GM23338 (cell line): ENCODE measurements at regions not wholly inside any gene's neighbourhood (a gene's known extent, or its start where the extent isn't known, plus 50 kb on each side); places are given as distances from the start of the nearest gene placed in this dataset.
A peak's percentile ranks its signal among the peaks of the same experiment; 100 is the strongest.

Experiments used
- ATAC-seq: fragments of 200-7000 bp; cut with Tn5 transposase; 3 replicates; pipeline ENCODE4 v1.9.1; 2020
- DNase-seq: peaks from one replicate; pipeline ENCODE4 v3.0.0-alpha.2; 2015; ENCODE audit warnings: low spot score
- H2AFZ ChIP-seq: fragments of 200-600 bp; sonication (generic); 2 replicates; pipeline ENCODE4 v1.8.0; 2016; ENCODE audit warnings: antibody characterized with exemption, mild to moderate bottlenecking, moderate library complexity
- H3F3A ChIP-seq: fragments of 200-600 bp; sonication (generic); replicated peaks from 2 replicates; pipeline ENCODE4 v1.8.0; 2017; ENCODE audit warnings: antibody characterized with exemption, mixed run types, low read depth
- H3K27ac ChIP-seq: fragments of 200-600 bp; sonication (generic); 2 replicates; pipeline ENCODE4 v1.6.1; 2016; ENCODE audit warnings: low read depth
- H3K27me3 ChIP-seq: fragments of 200-600 bp; sonication (generic); 2 replicates; pipeline ENCODE4 v1.8.0; 2016; ENCODE audit warnings: mild to moderate bottlenecking, mixed run types, moderate library complexity; ENCODE audit not compliant: insufficient read depth
- H3K36me3 ChIP-seq: fragments of 200-600 bp; sonication (generic); 2 replicates; pipeline ENCODE4 v1.8.0; 2016; ENCODE audit warnings: mild to moderate bottlenecking; ENCODE audit not compliant: insufficient read depth
- H3K4me1 ChIP-seq: fragments of 200-600 bp; sonication (generic); 2 replicates; pipeline ENCODE4 v1.8.0; 2016; ENCODE audit warnings: mild to moderate bottlenecking, moderate library complexity; ENCODE audit not compliant: insufficient read depth
- H3K4me2 ChIP-seq: fragments of 200-600 bp; sonication (generic); 2 replicates; pipeline ENCODE4 v1.7.1; 2017; ENCODE audit warnings: mixed run types
- H3K4me3 ChIP-seq: fragments of 200-600 bp; sonication (generic); 2 replicates; pipeline ENCODE4 v1.6.1; 2016; ENCODE audit warnings: mixed run types
- H3K79me2 ChIP-seq: fragments of 200-600 bp; sonication (generic); replicated peaks from 2 replicates; pipeline ENCODE4 v1.8.0; 2017; ENCODE audit warnings: mild to moderate bottlenecking; ENCODE audit not compliant: insufficient read depth
- H3K9me2 ChIP-seq: fragments of 200-600 bp; sonication (generic); 2 replicates; pipeline ENCODE4 v1.8.0; 2017; ENCODE audit not compliant: insufficient read depth
- H4K20me1 ChIP-seq: fragments of 200-600 bp; sonication (generic); replicated peaks from 2 replicates; pipeline ENCODE4 v1.8.0; 2017; ENCODE audit warnings: mild to moderate bottlenecking; ENCODE audit not compliant: insufficient read depth
- H3K27ac Mint-ChIP-seq: 2 replicates; pipeline ENCODE4 v1.8.0; 2020; ENCODE audit warnings: inconsistent platforms, mild to moderate bottlenecking, moderate library complexity, mixed read lengths
- H3K27me3 Mint-ChIP-seq: 3 replicates; pipeline ENCODE4 v1.8.0; 2022; ENCODE audit warnings: low read depth, mild to moderate bottlenecking, moderate library complexity, mixed read lengths, inconsistent platforms; ENCODE audit not compliant: insufficient read depth, poor library complexity
- H3K36me3 Mint-ChIP-seq: 3 replicates; pipeline ENCODE4 v1.8.0; 2021; ENCODE audit warnings: low read depth, mild to moderate bottlenecking, inconsistent platforms, moderate library complexity, mixed read lengths
- H3K4me1 Mint-ChIP-seq: 3 replicates; pipeline ENCODE4 v1.8.0; 2020; ENCODE audit warnings: mild to moderate bottlenecking, inconsistent platforms, mixed read lengths
- H3K4me3 Mint-ChIP-seq: 3 replicates; pipeline ENCODE4 v1.8.0; 2021; ENCODE audit warnings: moderate library complexity, mild to moderate bottlenecking, inconsistent platforms, mixed read lengths
- H3K9me3 Mint-ChIP-seq: 3 replicates; pipeline ENCODE4 v1.8.0; 2020; ENCODE audit warnings: moderate library complexity, mild to moderate bottlenecking, inconsistent platforms, mixed read lengths
- CREB1 ChIP-seq: fragments of 250-450 bp; sonication (Bioruptor Pico); IDR thresholded peaks from 2 replicates; pipeline ENCODE4 v1.5.0; 2020; ENCODE audit warnings: low read depth, mild to moderate bottlenecking, moderate library complexity
- EZH2 ChIP-seq: fragments of 200-600 bp; sonication (generic); IDR thresholded peaks from one replicate; pipeline ENCODE4 v1.8.0; 2017; ENCODE audit warnings: antibody characterized with exemption, mild to moderate bottlenecking, low read depth; ENCODE audit not compliant: unreplicated experiment
- EZH2phosphoT487 ChIP-seq: fragments of 200-600 bp; sonication (generic); IDR thresholded peaks from one replicate; pipeline ENCODE4 v1.8.1; 2018; ENCODE audit warnings: antibody characterized with exemption; ENCODE audit not compliant: unreplicated experiment
- JUNB ChIP-seq: IDR thresholded peaks from one replicate; pipeline ENCODE4 v1.6.1; 2016; ENCODE audit warnings: antibody characterized with exemption; ENCODE audit not compliant: unreplicated experiment
- NANOG ChIP-seq: IDR thresholded peaks from 2 replicates; pipeline ENCODE4 v1.6.1; 2016; ENCODE audit warnings: antibody characterized with exemption, borderline replicate concordance
- STAT1 ChIP-seq: IDR thresholded peaks from one replicate; pipeline ENCODE4 v1.6.1; 2016; ENCODE audit warnings: antibody characterized with exemption; ENCODE audit not compliant: unreplicated experiment
- ZNF114 ChIP-seq: fragments of 250-450 bp; sonication (Bioruptor Pico); IDR thresholded peaks from 2 replicates; pipeline ENCODE4 v1.5.0; 2020; ENCODE audit warnings: mild to moderate bottlenecking, moderate library complexity
- ZNF331 ChIP-seq: fragments of 250-450 bp; sonication (Bioruptor Pico); IDR thresholded peaks from 2 replicates; pipeline ENCODE4 v1.5.0; 2020; ENCODE audit warnings: low read depth, mild to moderate bottlenecking, moderate library complexity
- TF ChIP-seq, protein P1 (sequence below), 2 experiments: fragments of 200-600 bp in 1 of 2; sonication (generic) in 1 of 2; conservative IDR thresholded peaks; 2 replicates each; pipeline versions ENCODE4 v1.5.1 to v1.6.1; 2016 to 2017; ENCODE audit warnings: antibody characterized with exemption in 2 of 2, low read depth in 2 of 2, mild to moderate bottlenecking in 2 of 2, moderate library complexity in 1 of 2
- TF ChIP-seq, protein P2 (sequence below): fragments of 250-450 bp; sonication (Bioruptor Pico); IDR thresholded peaks from 2 replicates; pipeline ENCODE4 v1.5.0; 2020; ENCODE audit warnings: mild to moderate bottlenecking, moderate library complexity

DNA sequence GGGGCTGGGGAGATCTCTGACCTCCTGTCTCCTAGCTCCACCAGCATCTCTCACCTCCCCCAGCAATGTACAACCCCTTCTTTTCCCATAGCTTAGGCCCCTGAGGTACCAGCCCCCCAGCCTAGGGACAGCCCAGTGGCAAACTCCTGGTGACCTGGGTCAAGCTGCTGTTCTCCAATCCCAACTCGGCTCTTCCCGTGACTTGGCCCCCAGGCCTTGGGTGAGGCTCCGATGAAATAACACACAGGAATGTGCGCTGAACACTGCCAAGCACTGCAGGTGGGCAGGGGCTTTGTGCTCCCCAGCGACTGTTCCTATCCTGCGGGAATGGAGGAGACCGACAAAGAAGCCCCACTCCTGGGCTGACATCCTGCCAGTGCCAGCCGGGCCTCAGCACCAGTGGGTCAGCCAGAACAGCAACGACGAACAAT lies 63.7 kb upstream of the AMZ2 start:
- TF ChIP-seq ZNF114 (CRISPR knock-in tag) = no peak
- Mint-ChIP-seq H3K27ac (peak overlapping the region; percentile 90; the same call in 1 of the 2 replicates), H3K4me1 (peaks cover 14% of the 10 kb centered on the region), H3K4me3 (no peak overlapping the region), H3K27me3 (peaks cover 9% of the 10 kb centered on the region), H3K36me3 (no peaks in the 10 kb centered on the region), H3K9me3 (no peaks in the 10 kb centered on the region)
- H3K4me2 ChIP-seq = 0 out of 2 replicates have a peak overlapping the region, but pooled peaks have one; percentile 43
- H3K4me1 ChIP-seq = peaks cover 5% of the 10 kb centered on the region; the same call in 1 of the 2 replicates
- 0 out of 2 replicates have a peak overlapping the region, but pooled peaks have one; percentile 6 for H2AFZ ChIP-seq
- no peaks in the 10 kb centered on the region for H3K79me2 ChIP-seq
- H3F3A ChIP-seq = no peaks in the 10 kb centered on the region
- H3K36me3 ChIP-seq = no peaks in the 10 kb centered on the region
- no peaks in the 10 kb centered on the region for H4K20me1 ChIP-seq
- DNase-seq (peak; percentile 50), ATAC-seq (peak; percentile 79)
- H3K27ac ChIP-seq = no peak overlapping the region
- no peaks in the 10 kb centered on the region for H3K9me2 ChIP-seq
- no peak overlapping the region for H3K4me3 ChIP-seq
- H3K27me3 ChIP-seq = no peaks in the 10 kb centered on the region

DNA sequence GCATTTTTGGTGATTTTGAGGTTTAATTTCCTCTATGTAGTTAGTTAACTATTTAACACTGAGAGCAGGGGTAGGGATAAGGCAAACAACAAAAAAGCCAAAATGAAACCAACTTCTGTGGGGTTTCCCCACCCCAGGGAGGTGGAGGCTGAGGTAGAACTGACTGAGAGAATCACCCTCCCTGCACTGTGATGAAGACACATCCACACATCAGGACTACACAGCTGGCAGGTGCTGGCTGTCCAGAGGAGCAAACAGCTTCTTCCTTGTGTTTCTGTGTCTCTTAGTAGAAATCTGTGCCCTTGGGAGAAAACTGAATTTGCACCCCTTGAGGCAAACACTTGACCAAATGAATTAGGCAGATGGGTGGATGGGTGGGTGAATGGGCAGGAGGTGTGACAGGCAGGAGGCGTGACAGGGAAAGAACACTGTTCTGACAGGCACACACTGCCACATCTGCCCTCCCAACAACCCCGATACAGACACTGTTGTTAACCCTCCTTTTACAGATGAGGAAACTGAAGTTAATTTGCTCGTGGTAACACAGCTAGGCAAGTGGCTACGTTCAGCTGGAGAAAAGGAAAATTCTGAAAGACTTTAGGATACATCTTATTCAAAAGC lies 62.9 kb upstream of the AMZ2 start:
- H3K36me3 ChIP-seq = no peaks in the 10 kb centered on the region
- no peaks in the 10 kb centered on the region for H3K36me3 Mint-ChIP-seq
- no peak for ATAC-seq
- TF ChIP-seq ZNF331 (CRISPR knock-in tag) (no peak), STAT1 (no peak), JUNB (no peak), EZH2phosphoT487 (no peak), EZH2 (no peak), NANOG (no peak), CREB1 (CRISPR knock-in tag) (no peak), ZNF114 (CRISPR knock-in tag) (no peak)
- TF ChIP-seq, protein P1, sequence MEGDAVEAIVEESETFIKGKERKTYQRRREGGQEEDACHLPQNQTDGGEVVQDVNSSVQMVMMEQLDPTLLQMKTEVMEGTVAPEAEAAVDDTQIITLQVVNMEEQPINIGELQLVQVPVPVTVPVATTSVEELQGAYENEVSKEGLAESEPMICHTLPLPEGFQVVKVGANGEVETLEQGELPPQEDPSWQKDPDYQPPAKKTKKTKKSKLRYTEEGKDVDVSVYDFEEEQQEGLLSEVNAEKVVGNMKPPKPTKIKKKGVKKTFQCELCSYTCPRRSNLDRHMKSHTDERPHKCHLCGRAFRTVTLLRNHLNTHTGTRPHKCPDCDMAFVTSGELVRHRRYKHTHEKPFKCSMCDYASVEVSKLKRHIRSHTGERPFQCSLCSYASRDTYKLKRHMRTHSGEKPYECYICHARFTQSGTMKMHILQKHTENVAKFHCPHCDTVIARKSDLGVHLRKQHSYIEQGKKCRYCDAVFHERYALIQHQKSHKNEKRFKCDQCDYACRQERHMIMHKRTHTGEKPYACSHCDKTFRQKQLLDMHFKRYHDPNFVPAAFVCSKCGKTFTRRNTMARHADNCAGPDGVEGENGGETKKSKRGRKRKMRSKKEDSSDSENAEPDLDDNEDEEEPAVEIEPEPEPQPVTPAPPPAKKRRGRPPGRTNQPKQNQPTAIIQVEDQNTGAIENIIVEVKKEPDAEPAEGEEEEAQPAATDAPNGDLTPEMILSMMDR (conservative IDR thresholded peaks at IDR 0.05; ENCODE audit: low read depth in 2 of 2) = no peak
- TF ChIP-seq, protein P2, sequence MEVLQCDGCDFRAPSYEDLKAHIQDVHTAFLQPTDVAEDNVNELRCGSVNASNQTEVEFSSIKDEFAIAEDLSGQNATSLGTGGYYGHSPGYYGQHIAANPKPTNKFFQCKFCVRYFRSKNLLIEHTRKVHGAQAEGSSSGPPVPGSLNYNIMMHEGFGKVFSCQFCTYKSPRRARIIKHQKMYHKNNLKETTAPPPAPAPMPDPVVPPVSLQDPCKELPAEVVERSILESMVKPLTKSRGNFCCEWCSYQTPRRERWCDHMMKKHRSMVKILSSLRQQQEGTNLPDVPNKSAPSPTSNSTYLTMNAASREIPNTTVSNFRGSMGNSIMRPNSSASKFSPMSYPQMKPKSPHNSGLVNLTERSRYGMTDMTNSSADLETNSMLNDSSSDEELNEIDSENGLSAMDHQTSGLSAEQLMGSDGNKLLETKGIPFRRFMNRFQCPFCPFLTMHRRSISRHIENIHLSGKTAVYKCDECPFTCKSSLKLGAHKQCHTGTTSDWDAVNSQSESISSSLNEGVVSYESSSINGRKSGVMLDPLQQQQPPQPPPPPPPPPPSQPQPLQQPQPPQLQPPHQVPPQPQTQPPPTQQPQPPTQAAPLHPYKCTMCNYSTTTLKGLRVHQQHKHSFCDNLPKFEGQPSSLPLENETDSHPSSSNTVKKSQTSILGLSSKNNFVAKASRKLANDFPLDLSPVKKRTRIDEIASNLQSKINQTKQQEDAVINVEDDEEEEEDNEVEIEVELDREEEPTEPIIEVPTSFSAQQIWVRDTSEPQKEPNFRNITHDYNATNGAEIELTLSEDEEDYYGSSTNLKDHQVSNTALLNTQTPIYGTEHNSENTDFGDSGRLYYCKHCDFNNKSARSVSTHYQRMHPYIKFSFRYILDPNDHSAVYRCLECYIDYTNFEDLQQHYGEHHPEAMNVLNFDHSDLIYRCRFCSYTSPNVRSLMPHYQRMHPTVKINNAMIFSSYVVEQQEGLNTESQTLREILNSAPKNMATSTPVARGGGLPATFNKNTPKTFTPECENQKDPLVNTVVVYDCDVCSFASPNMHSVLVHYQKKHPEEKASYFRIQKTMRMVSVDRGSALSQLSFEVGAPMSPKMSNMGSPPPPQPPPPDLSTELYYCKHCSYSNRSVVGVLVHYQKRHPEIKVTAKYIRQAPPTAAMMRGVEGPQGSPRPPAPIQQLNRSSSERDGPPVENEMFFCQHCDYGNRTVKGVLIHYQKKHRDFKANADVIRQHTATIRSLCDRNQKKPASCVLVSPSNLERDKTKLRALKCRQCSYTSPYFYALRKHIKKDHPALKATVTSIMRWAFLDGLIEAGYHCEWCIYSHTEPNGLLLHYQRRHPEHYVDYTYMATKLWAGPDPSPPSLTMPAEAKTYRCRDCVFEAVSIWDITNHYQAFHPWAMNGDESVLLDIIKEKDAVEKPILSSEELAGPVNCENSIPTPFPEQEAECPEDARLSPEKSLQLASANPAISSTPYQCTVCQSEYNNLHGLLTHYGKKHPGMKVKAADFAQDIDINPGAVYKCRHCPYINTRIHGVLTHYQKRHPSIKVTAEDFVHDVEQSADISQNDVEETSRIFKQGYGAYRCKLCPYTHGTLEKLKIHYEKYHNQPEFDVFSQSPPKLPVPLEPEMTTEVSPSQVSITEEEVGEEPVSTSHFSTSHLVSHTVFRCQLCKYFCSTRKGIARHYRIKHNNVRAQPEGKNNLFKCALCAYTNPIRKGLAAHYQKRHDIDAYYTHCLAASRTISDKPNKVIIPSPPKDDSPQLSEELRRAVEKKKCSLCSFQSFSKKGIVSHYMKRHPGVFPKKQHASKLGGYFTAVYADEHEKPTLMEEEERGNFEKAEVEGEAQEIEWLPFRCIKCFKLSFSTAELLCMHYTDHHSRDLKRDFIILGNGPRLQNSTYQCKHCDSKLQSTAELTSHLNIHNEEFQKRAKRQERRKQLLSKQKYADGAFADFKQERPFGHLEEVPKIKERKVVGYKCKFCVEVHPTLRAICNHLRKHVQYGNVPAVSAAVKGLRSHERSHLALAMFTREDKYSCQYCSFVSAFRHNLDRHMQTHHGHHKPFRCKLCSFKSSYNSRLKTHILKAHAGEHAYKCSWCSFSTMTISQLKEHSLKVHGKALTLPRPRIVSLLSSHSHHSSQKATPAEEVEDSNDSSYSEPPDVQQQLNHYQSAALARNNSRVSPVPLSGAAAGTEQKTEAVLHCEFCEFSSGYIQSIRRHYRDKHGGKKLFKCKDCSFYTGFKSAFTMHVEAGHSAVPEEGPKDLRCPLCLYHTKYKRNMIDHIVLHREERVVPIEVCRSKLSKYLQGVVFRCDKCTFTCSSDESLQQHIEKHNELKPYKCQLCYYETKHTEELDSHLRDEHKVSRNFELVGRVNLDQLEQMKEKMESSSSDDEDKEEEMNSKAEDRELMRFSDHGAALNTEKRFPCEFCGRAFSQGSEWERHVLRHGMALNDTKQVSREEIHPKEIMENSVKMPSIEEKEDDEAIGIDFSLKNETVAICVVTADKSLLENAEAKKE (CRISPR knock-in tag) = no peak

More for the DNA sequence above, 62.9 kb upstream of the AMZ2 start:
- H3K27ac ChIP-seq = no peak overlapping the region
- H2AFZ ChIP-seq = 0 out of 2 replicates have a peak overlapping the region, but pooled peaks have one; percentile 6
- H3K4me1 ChIP-seq = peaks cover 5% of the 10 kb centered on the region; the same call in 1 of the 2 replicates
- no peak overlapping the region for H3K4me3 Mint-ChIP-seq
- no peaks in the 10 kb centered on the region for H3K79me2 ChIP-seq
- no peaks in the 10 kb centered on the region for H4K20me1 ChIP-seq
- H3K9me2 ChIP-seq = no peaks in the 10 kb centered on the region
- no peaks in the 10 kb centered on the region for H3F3A ChIP-seq
- no peak for DNase-seq
- no peaks in the 10 kb centered on the region for H3K9me3 Mint-ChIP-seq
- no peak overlapping the region for H3K4me3 ChIP-seq
- no peak overlapping the region for H3K4me2 ChIP-seq
- no peak overlapping the region for H3K27ac Mint-ChIP-seq
- no peaks in the 10 kb centered on the region for H3K27me3 ChIP-seq
- peaks cover 14% of the 10 kb centered on the region for H3K4me1 Mint-ChIP-seq
- peaks cover 9% of the 10 kb centered on the region for H3K27me3 Mint-ChIP-seq
